HL-60 (cell line): ENCODE measurements at regions not wholly inside any gene's neighbourhood (a gene's known extent, or its start where the extent isn't known, plus 50 kb on each side); places are given as distances from the start of the nearest gene placed in this dataset.

ENCODE experiments used
- GABPA ChIP-seq: IDR thresholded peaks from 2 replicates; pipeline ENCODE4 v1.6.1; 2012; ENCODE audit warnings: low read depth
- POLR2AphosphoS5 ChIP-seq: IDR thresholded peaks from 2 replicates; pipeline ENCODE4 v1.6.1; 2012; ENCODE audit warnings: low read depth
- TF ChIP-seq, protein P1 (sequence below): IDR thresholded peaks from one replicate; pipeline ENCODE4 v1.5.1; 2011; ENCODE audit warnings: low read length, control low read depth, inconsistent platforms; ENCODE audit not compliant: insufficient read depth
- TF ChIP-seq, protein P2 (sequence below): IDR thresholded peaks from 2 replicates; pipeline ENCODE4 v1.6.1; 2012; ENCODE audit warnings: low read depth; ENCODE audit not compliant: insufficient replicate concordance

DNA sequence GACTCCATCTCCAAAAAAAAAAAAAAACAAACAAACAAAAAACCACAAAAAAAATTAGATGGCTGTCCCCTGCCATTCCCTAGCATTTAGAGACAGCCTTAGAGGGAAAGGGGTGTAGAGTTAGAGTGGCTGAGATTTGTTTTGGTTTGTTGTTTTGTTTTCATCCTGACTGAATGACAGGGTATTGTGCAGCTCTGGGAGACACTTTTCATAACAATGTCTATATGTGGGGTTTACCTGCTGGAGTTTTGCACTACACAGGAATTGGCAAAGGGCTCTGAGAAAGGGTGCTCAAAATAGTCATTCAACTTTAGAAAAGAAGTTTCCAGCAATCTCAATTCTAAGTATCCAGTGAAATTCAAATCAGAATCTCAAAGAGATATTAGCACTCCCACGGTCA is 732.5 kb upstream of the CHAC2 start:
- TF ChIP-seq, protein P1, sequence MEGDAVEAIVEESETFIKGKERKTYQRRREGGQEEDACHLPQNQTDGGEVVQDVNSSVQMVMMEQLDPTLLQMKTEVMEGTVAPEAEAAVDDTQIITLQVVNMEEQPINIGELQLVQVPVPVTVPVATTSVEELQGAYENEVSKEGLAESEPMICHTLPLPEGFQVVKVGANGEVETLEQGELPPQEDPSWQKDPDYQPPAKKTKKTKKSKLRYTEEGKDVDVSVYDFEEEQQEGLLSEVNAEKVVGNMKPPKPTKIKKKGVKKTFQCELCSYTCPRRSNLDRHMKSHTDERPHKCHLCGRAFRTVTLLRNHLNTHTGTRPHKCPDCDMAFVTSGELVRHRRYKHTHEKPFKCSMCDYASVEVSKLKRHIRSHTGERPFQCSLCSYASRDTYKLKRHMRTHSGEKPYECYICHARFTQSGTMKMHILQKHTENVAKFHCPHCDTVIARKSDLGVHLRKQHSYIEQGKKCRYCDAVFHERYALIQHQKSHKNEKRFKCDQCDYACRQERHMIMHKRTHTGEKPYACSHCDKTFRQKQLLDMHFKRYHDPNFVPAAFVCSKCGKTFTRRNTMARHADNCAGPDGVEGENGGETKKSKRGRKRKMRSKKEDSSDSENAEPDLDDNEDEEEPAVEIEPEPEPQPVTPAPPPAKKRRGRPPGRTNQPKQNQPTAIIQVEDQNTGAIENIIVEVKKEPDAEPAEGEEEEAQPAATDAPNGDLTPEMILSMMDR = no peak
- TF ChIP-seq POLR2AphosphoS5 (no peak), GABPA (no peak)
- TF ChIP-seq, protein P2, sequence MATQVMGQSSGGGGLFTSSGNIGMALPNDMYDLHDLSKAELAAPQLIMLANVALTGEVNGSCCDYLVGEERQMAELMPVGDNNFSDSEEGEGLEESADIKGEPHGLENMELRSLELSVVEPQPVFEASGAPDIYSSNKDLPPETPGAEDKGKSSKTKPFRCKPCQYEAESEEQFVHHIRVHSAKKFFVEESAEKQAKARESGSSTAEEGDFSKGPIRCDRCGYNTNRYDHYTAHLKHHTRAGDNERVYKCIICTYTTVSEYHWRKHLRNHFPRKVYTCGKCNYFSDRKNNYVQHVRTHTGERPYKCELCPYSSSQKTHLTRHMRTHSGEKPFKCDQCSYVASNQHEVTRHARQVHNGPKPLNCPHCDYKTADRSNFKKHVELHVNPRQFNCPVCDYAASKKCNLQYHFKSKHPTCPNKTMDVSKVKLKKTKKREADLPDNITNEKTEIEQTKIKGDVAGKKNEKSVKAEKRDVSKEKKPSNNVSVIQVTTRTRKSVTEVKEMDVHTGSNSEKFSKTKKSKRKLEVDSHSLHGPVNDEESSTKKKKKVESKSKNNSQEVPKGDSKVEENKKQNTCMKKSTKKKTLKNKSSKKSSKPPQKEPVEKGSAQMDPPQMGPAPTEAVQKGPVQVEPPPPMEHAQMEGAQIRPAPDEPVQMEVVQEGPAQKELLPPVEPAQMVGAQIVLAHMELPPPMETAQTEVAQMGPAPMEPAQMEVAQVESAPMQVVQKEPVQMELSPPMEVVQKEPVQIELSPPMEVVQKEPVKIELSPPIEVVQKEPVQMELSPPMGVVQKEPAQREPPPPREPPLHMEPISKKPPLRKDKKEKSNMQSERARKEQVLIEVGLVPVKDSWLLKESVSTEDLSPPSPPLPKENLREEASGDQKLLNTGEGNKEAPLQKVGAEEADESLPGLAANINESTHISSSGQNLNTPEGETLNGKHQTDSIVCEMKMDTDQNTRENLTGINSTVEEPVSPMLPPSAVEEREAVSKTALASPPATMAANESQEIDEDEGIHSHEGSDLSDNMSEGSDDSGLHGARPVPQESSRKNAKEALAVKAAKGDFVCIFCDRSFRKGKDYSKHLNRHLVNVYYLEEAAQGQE = no peak
